VCaP (cell line): ENCODE measurements at regions not wholly inside any gene's neighbourhood (a gene's known extent, or its start where the extent isn't known, plus 50 kb on each side); places are given as distances from the start of the nearest gene placed in this dataset.

Experiments used
- H3K27ac ChIP-seq: fragments of 450-650 bp; 2 replicates; pipeline ENCODE4 v1.5.1; 2017
- CTCF ChIP-seq: fragments of 450-650 bp; conservative IDR thresholded peaks from 2 replicates; pipeline ENCODE4 v1.5.1; 2017; ENCODE audit warnings: mild to moderate bottlenecking, moderate library complexity

DNA sequence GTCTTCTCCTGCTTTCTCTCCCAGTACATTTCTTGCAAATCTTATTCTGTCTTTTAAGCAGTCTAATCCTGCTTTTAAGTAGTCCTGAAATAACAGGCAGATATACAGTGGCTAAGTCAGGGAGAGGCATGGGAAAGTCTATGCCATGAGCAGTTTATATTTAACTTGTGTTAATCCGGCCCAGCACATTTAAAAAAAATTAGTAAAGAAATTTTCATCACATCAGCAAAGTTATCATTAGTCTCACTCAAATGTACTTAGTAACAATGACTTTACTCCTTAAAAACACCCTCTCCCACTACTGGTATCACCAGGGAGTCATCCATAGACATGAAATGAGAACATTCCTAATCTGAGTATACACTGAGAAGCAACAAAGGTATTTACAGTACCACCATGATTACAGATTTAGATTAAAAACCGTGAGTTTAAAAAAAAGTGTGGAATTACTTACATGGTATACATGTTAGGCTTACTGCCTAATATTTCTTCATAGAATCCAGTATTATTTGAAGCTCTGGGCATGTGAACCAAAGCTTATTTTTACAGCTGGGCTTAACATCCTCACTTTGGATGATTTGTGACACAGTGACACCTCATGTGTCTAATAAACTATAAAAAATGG lies 75.9 kb upstream of the DAB2 start:
- no peak for TF ChIP-seq CTCF
- H3K27ac ChIP-seq, result no peak overlapping the region

- no peak overlapping the region for H3K27ac ChIP-seq
- TF ChIP-seq CTCF, result no peak
Measured at GRCh38 chr5:39498278-39498952, 73.6 kb upstream of the DAB2 start.

DNA sequence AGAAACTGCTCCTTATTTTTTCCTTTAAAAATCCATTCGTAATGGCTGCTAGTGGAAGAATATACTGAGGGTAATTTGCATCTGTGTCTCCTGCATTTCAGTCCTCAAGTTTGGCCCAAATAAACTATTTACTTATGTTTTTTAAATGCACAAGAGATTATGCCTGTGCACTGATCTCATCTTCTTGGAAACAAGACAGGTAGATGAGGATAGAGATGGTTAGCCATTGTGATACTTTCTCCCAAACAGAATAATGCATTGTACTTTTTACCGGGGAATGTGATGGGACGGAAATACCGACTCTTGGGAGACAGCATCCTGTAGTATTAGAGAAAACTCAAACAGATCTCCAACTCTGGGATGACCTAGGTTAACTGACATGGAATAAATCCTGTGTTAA lies 72.5 kb upstream of the DAB2 start:
- TF ChIP-seq CTCF, result no peak
- H3K27ac ChIP-seq, result no peak overlapping the region

DNA sequence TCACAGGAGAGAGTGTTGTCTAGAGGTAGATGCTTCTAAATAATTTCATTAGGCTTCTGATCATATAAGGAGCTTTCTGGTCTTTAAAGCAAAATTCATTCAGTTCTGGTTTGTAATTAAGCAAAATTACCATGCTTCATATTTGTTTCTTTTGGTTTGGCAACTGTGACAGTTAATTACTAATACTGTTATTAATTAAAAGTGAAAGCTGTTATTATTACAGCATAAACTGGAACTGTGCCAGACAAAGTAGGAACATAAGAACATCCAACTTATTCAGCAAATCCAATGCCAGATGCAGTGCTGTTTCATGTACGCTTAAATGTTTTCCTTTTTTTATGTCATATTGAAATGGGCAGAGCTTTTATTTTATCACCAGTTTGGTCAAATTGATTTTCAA lies 70.4 kb upstream of the DAB2 start:
- H3K27ac ChIP-seq, result no peak overlapping the region
- no peak for TF ChIP-seq CTCF

DNA sequence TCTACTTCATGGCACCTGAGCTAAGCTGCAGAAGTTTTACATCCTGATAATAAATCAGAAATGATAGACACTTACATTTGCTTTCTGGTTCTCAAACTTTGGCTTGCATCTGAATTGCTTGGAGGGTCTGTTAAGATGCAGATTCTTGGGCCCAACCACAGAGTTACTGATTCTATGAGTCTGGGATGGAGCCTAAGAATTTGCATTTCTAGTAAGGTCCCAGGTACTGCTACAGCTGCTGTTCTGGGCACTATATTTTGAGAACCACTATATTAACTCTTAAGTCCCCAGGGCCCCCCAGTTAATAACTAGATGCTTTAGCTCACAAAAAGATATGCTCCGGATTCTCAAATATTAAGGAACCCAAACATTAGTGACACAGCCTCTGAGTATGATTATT lies 69.8 kb upstream of the DAB2 start:
- no peak for TF ChIP-seq CTCF
- no peak overlapping the region for H3K27ac ChIP-seq

DNA sequence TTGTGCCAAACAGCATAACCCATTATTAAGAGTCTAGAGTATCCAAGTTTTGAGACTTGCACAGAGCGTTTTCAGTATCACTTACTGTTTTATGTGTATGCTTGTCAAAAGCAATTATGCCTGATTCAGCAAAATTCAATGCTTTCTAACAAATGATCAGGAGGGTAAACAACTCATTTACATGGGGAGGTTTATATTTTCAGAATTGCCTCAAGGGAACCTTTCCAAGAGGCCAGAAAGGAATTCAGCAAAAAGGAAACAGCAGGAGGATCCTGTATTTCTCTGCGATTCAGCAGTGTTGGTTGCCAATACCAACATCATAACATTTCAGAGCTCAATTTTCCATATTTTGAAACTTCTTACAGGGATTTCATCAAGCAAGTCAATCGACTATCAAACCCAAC lies 69.3 kb upstream of the DAB2 start:
- no peak overlapping the region for H3K27ac ChIP-seq

DNA sequence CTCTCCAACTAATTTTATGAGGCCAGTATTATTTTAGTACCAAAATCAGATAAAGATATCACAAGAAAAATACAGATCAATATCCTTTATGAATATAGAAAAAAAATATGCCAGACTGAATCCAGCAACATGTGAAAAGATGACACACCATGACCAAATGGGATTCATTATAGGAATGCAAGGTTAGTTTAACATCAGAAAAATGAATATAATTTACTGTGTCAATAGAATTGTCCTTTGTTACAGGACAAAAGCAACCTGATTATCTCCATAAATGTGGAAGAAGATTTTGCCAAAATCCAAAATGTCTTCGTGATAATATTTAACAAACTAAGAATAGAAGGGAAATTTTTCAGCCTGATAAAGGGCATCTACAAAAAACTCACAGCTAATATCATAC lies 66.4 kb upstream of the DAB2 start:
- no peak overlapping the region for H3K27ac ChIP-seq
- no peak for TF ChIP-seq CTCF

More for the DNA sequence above, 69.3 kb upstream of the DAB2 start:
- no peak for TF ChIP-seq CTCF
